Keratinocyte (primary cell): ENCODE measurements at regions not wholly inside any gene's neighbourhood (a gene's known extent, or its start where the extent isn't known, plus 50 kb on each side); places are given as distances from the start of the nearest gene placed in this dataset.

Experiments used
- CTCF ChIP-seq, 3 experiments: IDR thresholded peaks in 1 of 3; conservative IDR thresholded peaks in 1 of 3; optimal IDR thresholded peaks in 1 of 3; 2 replicates in 2 of 3; 3 replicates in 1 of 3; pipeline versions ENCODE3 to v1.5.1; 2011; ENCODE audit warnings: low read length in 3 of 3, mild to moderate bottlenecking in 3 of 3, moderate library complexity in 2 of 3, control low read depth in 1 of 3, inconsistent platforms in 1 of 3; ENCODE audit not compliant: insufficient read depth in 2 of 3; ENCODE audit errors: extremely low read depth in 1 of 3
- EZH2 ChIP-seq: IDR thresholded peaks from one replicate; pipeline ENCODE4 v1.6.1; 2012; ENCODE audit warnings: inconsistent platforms, mild to moderate bottlenecking, low read length, moderate library complexity

- TF ChIP-seq CTCF (optimal IDR thresholded peaks at IDR 0.05 in 1 of 3, IDR thresholded peaks at IDR 0.05 in 1 of 3, conservative IDR thresholded peaks at IDR 0.05 in 1 of 3; ENCODE audit: extremely low read depth in 1 of 3, insufficient read depth in 2 of 3, low read length in 3 of 3) (no peak), EZH2 (no peak)
Observed at GRCh38 chr1:56002231-56002630, 577.1 kb downstream of the PLPP3 start.
